ENCODE measurements at regions not wholly inside any gene's neighbourhood (a gene's known extent, or its start where the extent isn't known, plus 50 kb on each side); places are given as distances from the start of the nearest gene placed in this dataset.
"Not testable (repeated sequence)": the region's sequence is repeated elsewhere in the genome, so short reads cannot be mapped to it uniquely, and the experiment has no call there.

DNA sequence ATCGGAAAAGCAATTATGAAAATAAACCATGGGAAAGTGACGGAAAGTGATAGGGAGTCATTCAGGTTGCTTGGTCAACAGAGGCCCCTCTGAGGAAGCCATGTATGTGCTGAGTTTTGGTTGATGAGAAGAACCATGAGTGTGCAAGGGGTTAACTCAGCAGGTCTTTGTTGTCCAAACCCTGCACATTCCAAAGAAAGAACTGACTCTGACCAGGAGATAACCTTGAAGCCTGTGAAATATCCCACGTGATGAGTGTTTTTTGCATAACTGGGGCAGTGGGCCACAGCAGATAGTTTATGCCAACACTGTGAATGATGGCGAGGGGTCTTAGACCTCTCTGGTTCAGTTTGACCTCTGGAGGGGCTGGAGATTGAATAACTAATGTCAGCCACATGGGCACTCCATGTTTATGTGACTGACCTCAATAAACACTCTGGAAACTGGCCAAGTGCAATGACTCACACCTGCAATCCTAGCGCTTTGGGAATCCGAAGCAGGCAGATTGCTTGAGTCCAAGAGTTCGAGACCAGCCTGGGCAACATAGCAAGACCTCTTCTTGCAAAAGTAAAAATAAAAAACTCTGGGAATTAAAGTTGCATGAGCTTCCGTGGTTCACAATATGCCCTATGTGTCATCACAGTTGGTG is 154.0 kb upstream of the FOXK1 start:
- no peak overlapping the region for H3K4me2 ChIP-seq (ENCODE audit: low read length)
- no peaks in the 10 kb centered on the region for H3K9me2 ChIP-seq (replicated peaks; ENCODE audit: control insufficient read depth, low read length)
- H3K36me3 ChIP-seq (ENCODE audit: control insufficient read depth, low read length) = no peaks in the 10 kb centered on the region
- no peak for TF ChIP-seq EZH2phosphoT487 (IDR thresholded peaks at IDR 0.05; ENCODE audit: borderline replicate concordance, low read length)
- TF ChIP-seq, protein P1, sequence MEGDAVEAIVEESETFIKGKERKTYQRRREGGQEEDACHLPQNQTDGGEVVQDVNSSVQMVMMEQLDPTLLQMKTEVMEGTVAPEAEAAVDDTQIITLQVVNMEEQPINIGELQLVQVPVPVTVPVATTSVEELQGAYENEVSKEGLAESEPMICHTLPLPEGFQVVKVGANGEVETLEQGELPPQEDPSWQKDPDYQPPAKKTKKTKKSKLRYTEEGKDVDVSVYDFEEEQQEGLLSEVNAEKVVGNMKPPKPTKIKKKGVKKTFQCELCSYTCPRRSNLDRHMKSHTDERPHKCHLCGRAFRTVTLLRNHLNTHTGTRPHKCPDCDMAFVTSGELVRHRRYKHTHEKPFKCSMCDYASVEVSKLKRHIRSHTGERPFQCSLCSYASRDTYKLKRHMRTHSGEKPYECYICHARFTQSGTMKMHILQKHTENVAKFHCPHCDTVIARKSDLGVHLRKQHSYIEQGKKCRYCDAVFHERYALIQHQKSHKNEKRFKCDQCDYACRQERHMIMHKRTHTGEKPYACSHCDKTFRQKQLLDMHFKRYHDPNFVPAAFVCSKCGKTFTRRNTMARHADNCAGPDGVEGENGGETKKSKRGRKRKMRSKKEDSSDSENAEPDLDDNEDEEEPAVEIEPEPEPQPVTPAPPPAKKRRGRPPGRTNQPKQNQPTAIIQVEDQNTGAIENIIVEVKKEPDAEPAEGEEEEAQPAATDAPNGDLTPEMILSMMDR (IDR thresholded peaks at IDR 0.05; ENCODE audit: low read depth, low read length, poor library complexity, severe bottlenecking) = no peak
- no peaks in the 10 kb centered on the region for H4K20me1 ChIP-seq (ENCODE audit: control insufficient read depth, insufficient read depth, low read depth, low read length)
- no peaks in the 10 kb centered on the region for H3K27me3 ChIP-seq (ENCODE audit: control insufficient read depth, low read length)
- H3K4me3 ChIP-seq (ENCODE audit: low read length) = no peak overlapping the region
- H3K4me1 ChIP-seq (ENCODE audit: control insufficient read depth, low read length) = no peaks in the 10 kb centered on the region
- H3K27ac ChIP-seq (ENCODE audit: low read depth, low read length) = no peak overlapping the region
- H3K79me2 ChIP-seq (ENCODE audit: control insufficient read depth, low read length) = no peaks in the 10 kb centered on the region
- H3F3A ChIP-seq (ENCODE audit: control insufficient read depth, insufficient read depth) = no peaks in the 10 kb centered on the region
- no peaks in the 10 kb centered on the region for H3K9me3 ChIP-seq (ENCODE audit: control insufficient read depth, insufficient read depth, low read length)

DNA sequence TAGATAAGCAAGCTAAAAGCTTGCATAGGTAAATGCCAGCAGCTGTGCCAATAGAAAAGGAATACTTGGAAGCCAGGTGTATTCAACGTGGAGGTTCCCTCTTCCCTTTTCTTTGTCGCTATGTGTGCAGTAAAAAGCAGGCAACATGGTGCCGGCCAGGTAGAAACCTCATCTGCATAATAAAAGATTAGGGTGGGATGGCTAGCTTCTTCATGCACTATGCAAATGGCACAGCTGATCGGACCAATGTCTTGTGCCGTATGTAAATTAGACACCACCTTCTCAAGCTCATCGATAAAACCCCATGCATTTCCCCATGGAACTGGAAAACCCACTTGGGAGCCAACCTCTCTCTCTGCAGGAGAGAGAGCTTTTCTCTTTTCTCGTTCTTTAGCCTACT is 150.9 kb upstream of the FOXK1 start:
- TF ChIP-seq EZH2phosphoT487 (IDR thresholded peaks at IDR 0.05; ENCODE audit: borderline replicate concordance, low read length) = no peak
- TF ChIP-seq, protein P1 (IDR thresholded peaks at IDR 0.05; ENCODE audit: low read depth, low read length, poor library complexity, severe bottlenecking) = no peak
- Histone ChIP-seq H3K79me2 (ENCODE audit: control insufficient read depth, low read length) (no peaks in the 10 kb centered on the region), H3K27ac (ENCODE audit: low read depth, low read length) (no peak overlapping the region)

DNA sequence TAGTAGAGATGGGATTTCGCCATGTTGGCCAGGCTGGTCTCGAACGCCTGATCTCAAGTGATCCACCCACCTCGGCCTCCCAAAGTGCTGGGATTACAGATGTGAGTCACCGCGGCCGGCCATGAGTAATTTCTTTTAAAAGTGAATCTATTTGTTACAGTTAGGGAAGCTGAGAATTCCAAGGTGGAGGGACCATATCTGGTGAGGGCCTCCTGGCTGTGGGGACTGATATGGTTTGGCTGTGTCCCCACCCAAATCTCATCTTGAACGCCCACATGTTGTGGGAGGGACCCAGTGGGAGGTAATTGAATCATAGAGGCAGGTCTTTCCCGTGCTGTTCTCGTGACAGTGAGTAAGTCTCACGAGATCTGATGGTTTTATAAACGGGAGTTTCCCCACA is 148.8 kb upstream of the FOXK1 start:
- H3K4me3 ChIP-seq (ENCODE audit: low read length); H3K36me3 ChIP-seq (ENCODE audit: control insufficient read depth, low read length); H3F3A ChIP-seq (ENCODE audit: control insufficient read depth, insufficient read depth); H3K4me2 ChIP-seq (ENCODE audit: low read length); H3K9me3 ChIP-seq (ENCODE audit: control insufficient read depth, insufficient read depth, low read length); H3K4me1 ChIP-seq (ENCODE audit: control insufficient read depth, low read length); H3K27ac ChIP-seq (ENCODE audit: low read depth, low read length); H3K79me2 ChIP-seq (ENCODE audit: control insufficient read depth, low read length); H3K9me2 ChIP-seq (replicated peaks; ENCODE audit: control insufficient read depth, low read length); H3K27me3 ChIP-seq (ENCODE audit: control insufficient read depth, low read length); H4K20me1 ChIP-seq (ENCODE audit: control insufficient read depth, insufficient read depth, low read depth, low read length): not testable (repeated sequence)

More for the DNA sequence above, 150.9 kb upstream of the FOXK1 start:
- no peaks in the 10 kb centered on the region for H3K4me1 ChIP-seq (ENCODE audit: control insufficient read depth, low read length)
- H3K36me3 ChIP-seq (ENCODE audit: control insufficient read depth, low read length) = no peaks in the 10 kb centered on the region
- no peaks in the 10 kb centered on the region for H3K9me3 ChIP-seq (ENCODE audit: control insufficient read depth, insufficient read depth, low read length)
- no peaks in the 10 kb centered on the region for H4K20me1 ChIP-seq (ENCODE audit: control insufficient read depth, insufficient read depth, low read depth, low read length)
- no peaks in the 10 kb centered on the region for H3K27me3 ChIP-seq (ENCODE audit: control insufficient read depth, low read length)
- H3F3A ChIP-seq (ENCODE audit: control insufficient read depth, insufficient read depth) = no peaks in the 10 kb centered on the region
- no peak overlapping the region for H3K4me2 ChIP-seq (ENCODE audit: low read length)
- H3K4me3 ChIP-seq (ENCODE audit: low read length) = no peak overlapping the region
- H3K9me2 ChIP-seq (replicated peaks; ENCODE audit: control insufficient read depth, low read length) = no peaks in the 10 kb centered on the region

DNA sequence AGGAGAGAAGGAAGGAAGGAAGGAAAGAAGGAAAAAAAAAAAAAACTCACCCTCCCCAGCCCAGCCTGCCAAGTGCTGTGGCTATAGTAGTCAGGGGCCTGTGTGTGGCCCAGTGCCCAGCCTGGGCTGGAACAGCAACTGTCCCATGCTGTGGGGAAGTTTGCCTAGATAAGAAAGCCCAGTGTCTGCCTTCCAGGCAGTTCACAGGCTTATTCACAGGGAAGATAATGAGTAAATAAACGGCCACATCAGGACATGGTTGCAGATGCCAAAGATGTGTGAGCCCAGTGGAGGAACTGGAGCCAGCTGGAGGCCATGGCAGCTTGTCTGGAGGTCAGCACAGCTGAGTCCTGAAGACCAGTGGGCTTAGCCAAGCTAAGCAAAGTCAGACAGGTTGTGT is 132.4 kb upstream of the FOXK1 start:
- no peak for TF ChIP-seq EZH2phosphoT487 (IDR thresholded peaks at IDR 0.05; ENCODE audit: borderline replicate concordance, low read length)
- TF ChIP-seq, protein P1 (IDR thresholded peaks at IDR 0.05; ENCODE audit: low read depth, low read length, poor library complexity, severe bottlenecking) = no peak
- Histone ChIP-seq H3K4me1 (ENCODE audit: control insufficient read depth, low read length) (no peaks in the 10 kb centered on the region), H3K9me3 (ENCODE audit: control insufficient read depth, insufficient read depth, low read length) (no peaks in the 10 kb centered on the region; the same call in 1 of the 2 replicates), H3K27ac (ENCODE audit: low read depth, low read length) (no peak overlapping the region), H3K27me3 (ENCODE audit: control insufficient read depth, low read length) (no peaks in the 10 kb centered on the region), H4K20me1 (ENCODE audit: control insufficient read depth, insufficient read depth, low read depth, low read length) (no peaks in the 10 kb centered on the region), H3K4me3 (ENCODE audit: low read length) (no peak overlapping the region), H3K4me2 (ENCODE audit: low read length) (no peak overlapping the region), H3F3A (ENCODE audit: control insufficient read depth, insufficient read depth) (no peaks in the 10 kb centered on the region), H3K9me2 (replicated peaks; ENCODE audit: control insufficient read depth, low read length) (no peaks in the 10 kb centered on the region), H3K79me2 (ENCODE audit: control insufficient read depth, low read length) (no peaks in the 10 kb centered on the region), H3K36me3 (ENCODE audit: control insufficient read depth, low read length) (no peaks in the 10 kb centered on the region)

Data from DOHH2 (cell line).